ENCODE measurements at regions not wholly inside any gene's neighbourhood (a gene's known extent, or its start where the extent isn't known, plus 50 kb on each side); places are given as distances from the start of the nearest gene placed in this dataset.
A peak's percentile ranks its signal among the peaks of the same experiment; 100 is the strongest.

DNA sequence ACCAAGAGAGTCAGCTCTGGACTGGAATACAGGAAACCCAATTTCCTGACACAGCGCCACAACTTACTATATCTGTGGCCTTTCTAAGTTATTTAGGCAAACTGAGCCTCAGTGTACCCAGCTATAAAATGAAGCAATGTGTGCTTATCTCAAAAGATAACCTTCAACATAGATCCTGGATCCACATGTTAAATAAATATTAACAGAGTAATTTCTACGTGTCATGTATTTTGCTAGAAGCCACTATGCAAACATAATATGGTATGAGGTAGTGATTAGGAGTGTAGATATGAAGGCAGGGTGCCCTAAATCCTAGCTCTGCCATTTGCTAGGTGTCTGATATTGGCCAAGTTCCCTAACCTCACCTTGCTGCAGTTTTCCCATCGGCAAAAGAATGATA is 527.0 kb downstream of the RAB28 start:
- H3K27ac ChIP-seq (ENCODE audit: low read length): no peak overlapping the region
- H3F3A ChIP-seq (ENCODE audit: low read length, unreplicated experiment): no peaks in the 10 kb centered on the region
- TF ChIP-seq, protein P1, sequence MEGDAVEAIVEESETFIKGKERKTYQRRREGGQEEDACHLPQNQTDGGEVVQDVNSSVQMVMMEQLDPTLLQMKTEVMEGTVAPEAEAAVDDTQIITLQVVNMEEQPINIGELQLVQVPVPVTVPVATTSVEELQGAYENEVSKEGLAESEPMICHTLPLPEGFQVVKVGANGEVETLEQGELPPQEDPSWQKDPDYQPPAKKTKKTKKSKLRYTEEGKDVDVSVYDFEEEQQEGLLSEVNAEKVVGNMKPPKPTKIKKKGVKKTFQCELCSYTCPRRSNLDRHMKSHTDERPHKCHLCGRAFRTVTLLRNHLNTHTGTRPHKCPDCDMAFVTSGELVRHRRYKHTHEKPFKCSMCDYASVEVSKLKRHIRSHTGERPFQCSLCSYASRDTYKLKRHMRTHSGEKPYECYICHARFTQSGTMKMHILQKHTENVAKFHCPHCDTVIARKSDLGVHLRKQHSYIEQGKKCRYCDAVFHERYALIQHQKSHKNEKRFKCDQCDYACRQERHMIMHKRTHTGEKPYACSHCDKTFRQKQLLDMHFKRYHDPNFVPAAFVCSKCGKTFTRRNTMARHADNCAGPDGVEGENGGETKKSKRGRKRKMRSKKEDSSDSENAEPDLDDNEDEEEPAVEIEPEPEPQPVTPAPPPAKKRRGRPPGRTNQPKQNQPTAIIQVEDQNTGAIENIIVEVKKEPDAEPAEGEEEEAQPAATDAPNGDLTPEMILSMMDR (conservative IDR thresholded peaks at IDR 0.05; ENCODE audit: low read depth, low read length): no peak
- no peak for TF ChIP-seq EZH2phosphoT487 (IDR thresholded peaks at IDR 0.05; ENCODE audit: borderline replicate concordance, low read length)
- TF ChIP-seq EZH2 (IDR thresholded peaks at IDR 0.05; ENCODE audit: low read length, unreplicated experiment): no peak
- no peaks in the 10 kb centered on the region for H3K9me3 ChIP-seq (ENCODE audit: low read length)
- BruUV-seq (replicated peaks): no TSS peak
- H3K4me3 ChIP-seq (ENCODE audit: low read length): no peak overlapping the region
- H3K4me2 ChIP-seq (ENCODE audit: low read length): no peak overlapping the region
- DNase-seq (no peak), ATAC-seq (no peak)
- no peaks in the 10 kb centered on the region for H3K4me1 ChIP-seq (ENCODE audit: insufficient read depth, low read length)
- POLR2A ChIA-PET (ENCODE audit: unreplicated experiment): no interaction called here
- H3K79me2 ChIP-seq (ENCODE audit: low read length): no peaks in the 10 kb centered on the region
- no peaks in the 10 kb centered on the region for H3K9me2 ChIP-seq (replicated peaks; ENCODE audit: low read length)
- no peaks in the 10 kb centered on the region for H3K36me3 ChIP-seq (ENCODE audit: low read depth, low read length)
- intact Hi-C loops (cut with micrococcal nuclease): no loop called here
- H4K20me1 ChIP-seq (ENCODE audit: low read length): no peaks in the 10 kb centered on the region
- CTCF ChIA-PET: no interaction called here
- no peak overlapping the region for H3K9ac ChIP-seq (ENCODE audit: low read length)
- H3K27me3 ChIP-seq (ENCODE audit: low read length): no peaks in the 10 kb centered on the region
- no peak overlapping the region for H2AFZ ChIP-seq (ENCODE audit: low read length)

DNA sequence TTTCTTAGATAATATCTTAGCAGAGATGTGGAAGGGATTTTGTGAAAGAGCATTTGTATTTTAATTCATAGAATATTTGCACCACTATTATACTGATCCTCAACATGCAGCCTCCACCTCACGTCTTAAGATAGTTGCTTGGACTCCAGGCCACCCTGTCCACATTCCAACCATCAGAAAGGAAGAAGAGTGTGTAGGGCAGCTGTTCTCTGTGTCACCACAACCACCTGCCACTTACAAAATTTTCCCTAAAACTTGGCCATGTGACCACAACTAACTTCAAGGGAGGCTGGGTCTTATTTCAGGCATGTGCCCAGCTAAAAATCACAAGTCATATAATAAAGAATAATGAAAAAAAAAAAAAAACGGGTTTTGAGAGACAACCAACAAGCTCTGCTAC is 528.1 kb downstream of the RAB28 start:
- Histone ChIP-seq H3K9me3 (ENCODE audit: low read length) (no peaks in the 10 kb centered on the region), H3K79me2 (ENCODE audit: low read length) (no peaks in the 10 kb centered on the region), H3K9me2 (replicated peaks; ENCODE audit: low read length) (no peaks in the 10 kb centered on the region), H3K4me3 (ENCODE audit: low read length) (no peak overlapping the region), H3K4me1 (ENCODE audit: insufficient read depth, low read length) (no peaks in the 10 kb centered on the region), H3K9ac (ENCODE audit: low read length) (no peak overlapping the region), H3F3A (ENCODE audit: low read length, unreplicated experiment) (no peaks in the 10 kb centered on the region), H2AFZ (ENCODE audit: low read length) (no peak overlapping the region), H3K27me3 (ENCODE audit: low read length) (no peaks in the 10 kb centered on the region), H3K27ac (ENCODE audit: low read length) (no peak overlapping the region), H4K20me1 (ENCODE audit: low read length) (no peaks in the 10 kb centered on the region), H3K36me3 (ENCODE audit: low read depth, low read length) (no peaks in the 10 kb centered on the region), H3K4me2 (ENCODE audit: low read length) (no peak overlapping the region)
- intact Hi-C loops (cut with micrococcal nuclease): no loop called here
- CTCF ChIA-PET: no interaction called here
- BruUV-seq (replicated peaks): no TSS peak
- DNase-seq (no peak), ATAC-seq (no peak)
- TF ChIP-seq, protein P1 (conservative IDR thresholded peaks at IDR 0.05; ENCODE audit: low read depth, low read length): no peak
- TF ChIP-seq EZH2 (IDR thresholded peaks at IDR 0.05; ENCODE audit: low read length, unreplicated experiment): no peak
- TF ChIP-seq EZH2phosphoT487 (IDR thresholded peaks at IDR 0.05; ENCODE audit: borderline replicate concordance, low read length): no peak
- POLR2A ChIA-PET (ENCODE audit: unreplicated experiment): interaction anchor here (0.7 kb wide), 1 partner anchor 14 kb away, joined by 6 read pairs; no protein-coding TSS in a partner anchor

DNA sequence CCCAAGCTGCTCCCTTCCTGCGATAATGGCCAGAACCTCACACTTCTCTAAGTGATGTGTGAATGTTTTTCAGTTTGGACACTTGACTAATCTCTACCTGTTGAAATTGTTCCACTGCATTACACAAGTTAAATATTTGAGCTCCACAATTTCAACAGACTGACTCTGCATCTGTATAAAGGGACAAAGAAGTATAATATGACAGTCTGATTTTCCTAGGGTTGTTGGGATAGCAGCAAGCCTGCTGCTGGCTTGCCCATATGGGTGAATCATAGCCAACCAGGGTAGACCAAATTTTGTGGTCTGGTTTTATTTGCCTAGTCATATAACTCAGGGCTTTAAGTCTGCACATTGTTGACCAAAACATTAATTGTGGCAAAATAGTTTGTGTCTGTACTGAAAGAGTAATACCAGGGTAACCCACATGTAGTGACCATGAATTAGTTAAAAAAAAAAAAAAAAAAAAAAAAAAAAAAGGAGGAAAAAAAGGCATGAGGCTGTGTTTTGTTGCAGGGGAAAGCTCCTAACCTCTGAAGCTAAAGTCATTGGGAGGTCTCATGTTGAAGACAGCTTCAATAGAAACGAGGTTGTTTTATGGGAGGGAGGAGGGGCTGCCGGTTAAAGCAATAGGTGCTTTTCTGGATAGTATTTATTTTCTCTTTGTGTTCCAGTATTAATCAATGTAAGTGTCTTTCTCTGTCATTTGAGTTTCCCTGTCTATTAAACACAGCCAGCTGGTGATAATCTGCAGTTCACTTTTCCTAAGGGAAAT is 534.2 kb downstream of the RAB28 start:
- no peaks in the 10 kb centered on the region for H3K27me3 ChIP-seq (ENCODE audit: low read length)
- no peak overlapping the region for H3K27ac ChIP-seq (ENCODE audit: low read length)
- no TSS peak for BruUV-seq (replicated peaks)
- intact Hi-C loops (cut with micrococcal nuclease): no loop called here
- no peak overlapping the region for H3K4me3 ChIP-seq (ENCODE audit: low read length)
- no peak overlapping the region for H3K9ac ChIP-seq (ENCODE audit: low read length)
- no peaks in the 10 kb centered on the region for H3F3A ChIP-seq (ENCODE audit: low read length, unreplicated experiment)
- no peaks in the 10 kb centered on the region for H3K9me3 ChIP-seq (ENCODE audit: low read length)
- no peaks in the 10 kb centered on the region for H3K79me2 ChIP-seq (ENCODE audit: low read length)
- POLR2A ChIA-PET (ENCODE audit: unreplicated experiment): no interaction called here
- H4K20me1 ChIP-seq (ENCODE audit: low read length): no peaks in the 10 kb centered on the region
- no peaks in the 10 kb centered on the region for H3K9me2 ChIP-seq (replicated peaks; ENCODE audit: low read length)
- no peak for TF ChIP-seq EZH2phosphoT487 (IDR thresholded peaks at IDR 0.05; ENCODE audit: borderline replicate concordance, low read length)
- TF ChIP-seq, protein P1 (conservative IDR thresholded peaks at IDR 0.05; ENCODE audit: low read depth, low read length): no peak
- TF ChIP-seq EZH2 (IDR thresholded peaks at IDR 0.05; ENCODE audit: low read length, unreplicated experiment): no peak
- H2AFZ ChIP-seq (ENCODE audit: low read length): no peak overlapping the region
- H3K36me3 ChIP-seq (ENCODE audit: low read depth, low read length): no peaks in the 10 kb centered on the region
- no peak for ATAC-seq
- no peaks in the 10 kb centered on the region for H3K4me1 ChIP-seq (ENCODE audit: insufficient read depth, low read length)
- CTCF ChIA-PET: no interaction called here
- DNase-seq: peak; percentile 50
- H3K4me2 ChIP-seq (ENCODE audit: low read length): no peak overlapping the region

Measured in PC-3 (cell line).